ENCODE measurements at regions not wholly inside any gene's neighbourhood (a gene's known extent, or its start where the extent isn't known, plus 50 kb on each side); places are given as distances from the start of the nearest gene placed in this dataset.

GRCh38 chr16:50981951-50982350 lies 169.1 kb downstream of the SALL1 start:
- H3K4me1 Mint-ChIP-seq (ENCODE audit: unreplicated experiment): no peaks in the 10 kb centered on the region
- H3K36me3 Mint-ChIP-seq (ENCODE audit: unreplicated experiment): no peaks in the 10 kb centered on the region
- no peak overlapping the region for H3K27ac Mint-ChIP-seq (ENCODE audit: unreplicated experiment)
- H3K4me3 Mint-ChIP-seq (ENCODE audit: unreplicated experiment): no peak overlapping the region
- TF ChIP-seq CTCF (IDR thresholded peaks at IDR 0.05): no peak
- no peak for DNase-seq (ENCODE audit: extremely low spot score, unreplicated experiment)
- no peaks in the 10 kb centered on the region for H3K27me3 Mint-ChIP-seq (ENCODE audit: unreplicated experiment)
- H3K9me3 Mint-ChIP-seq (ENCODE audit: unreplicated experiment): peaks cover 11% of the 10 kb centered on the region

- no peak overlapping the region for H3K27ac Mint-ChIP-seq (ENCODE audit: unreplicated experiment)
- no peak overlapping the region for H3K4me3 Mint-ChIP-seq (ENCODE audit: unreplicated experiment)
- no peak for DNase-seq (ENCODE audit: extremely low spot score, unreplicated experiment)
- no peaks in the 10 kb centered on the region for H3K36me3 Mint-ChIP-seq (ENCODE audit: unreplicated experiment)
- H3K4me1 Mint-ChIP-seq (ENCODE audit: unreplicated experiment): no peaks in the 10 kb centered on the region
- no peaks in the 10 kb centered on the region for H3K27me3 Mint-ChIP-seq (ENCODE audit: unreplicated experiment)
- no peak for TF ChIP-seq CTCF (IDR thresholded peaks at IDR 0.05)
- peaks cover 14% of the 10 kb centered on the region for H3K9me3 Mint-ChIP-seq (ENCODE audit: unreplicated experiment)
Measured at GRCh38 chr16:50980666-50981065, 170.4 kb downstream of the SALL1 start.

GRCh38 chr16:50979806-50980620 lies 171.1 kb downstream of the SALL1 start:
- no peaks in the 10 kb centered on the region for H3K27me3 Mint-ChIP-seq (ENCODE audit: unreplicated experiment)
- H3K9me3 Mint-ChIP-seq (ENCODE audit: unreplicated experiment): peaks cover 14% of the 10 kb centered on the region
- no peaks in the 10 kb centered on the region for H3K4me1 Mint-ChIP-seq (ENCODE audit: unreplicated experiment)
- no peak overlapping the region for H3K4me3 Mint-ChIP-seq (ENCODE audit: unreplicated experiment)
- H3K36me3 Mint-ChIP-seq (ENCODE audit: unreplicated experiment): no peaks in the 10 kb centered on the region
- DNase-seq (ENCODE audit: extremely low spot score, unreplicated experiment): no peak
- no peak for TF ChIP-seq CTCF (IDR thresholded peaks at IDR 0.05)
- no peak overlapping the region for H3K27ac Mint-ChIP-seq (ENCODE audit: unreplicated experiment)

GRCh38 chr16:50977138-50977537 lies 173.9 kb downstream of the SALL1 start:
- H3K27me3 Mint-ChIP-seq (ENCODE audit: unreplicated experiment): no peaks in the 10 kb centered on the region

More at GRCh38 chr16:50977138-50977537, 173.9 kb downstream of the SALL1 start:
- no peak overlapping the region for H3K4me3 Mint-ChIP-seq (ENCODE audit: unreplicated experiment)
- no peak overlapping the region for H3K27ac Mint-ChIP-seq (ENCODE audit: unreplicated experiment)
- no peak for TF ChIP-seq CTCF (IDR thresholded peaks at IDR 0.05)
- no peaks in the 10 kb centered on the region for H3K4me1 Mint-ChIP-seq (ENCODE audit: unreplicated experiment)
- DNase-seq (ENCODE audit: extremely low spot score, unreplicated experiment): no peak
- no peaks in the 10 kb centered on the region for H3K36me3 Mint-ChIP-seq (ENCODE audit: unreplicated experiment)
- H3K9me3 Mint-ChIP-seq (ENCODE audit: unreplicated experiment): peaks cover 12% of the 10 kb centered on the region
